Forelimb muscle (tissue), 1 donor: ENCODE measurements at regions not wholly inside any gene's neighbourhood (a gene's known extent, or its start where the extent isn't known, plus 50 kb on each side); places are given as distances from the start of the nearest gene placed in this dataset.

Experiments used
- DNase-seq: peaks from one replicate; pipeline ENCODE4 v3.0.0-alpha.2; 2013; ENCODE audit warnings: low read depth

DNA sequence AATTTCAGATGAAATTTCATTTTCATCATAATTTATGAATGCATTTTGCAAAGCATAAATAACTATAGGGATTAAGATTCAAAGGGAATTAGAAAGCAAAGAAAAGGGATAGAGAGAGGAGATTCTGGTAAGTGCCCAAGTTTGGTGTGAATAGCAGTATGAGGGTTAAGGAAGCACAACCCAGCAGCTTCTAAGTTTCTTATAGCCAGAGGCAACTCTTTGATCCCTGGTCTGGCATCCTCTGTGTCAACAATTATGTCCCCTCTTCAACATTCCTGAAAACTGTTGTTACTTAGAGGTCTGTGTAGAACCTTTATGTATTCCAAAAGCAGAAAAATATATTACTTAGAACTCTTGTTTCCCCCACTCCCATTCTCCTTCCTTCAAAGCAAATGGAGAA lies 171.6 kb upstream of the SATB2 start:
- no peak for DNase-seq

DNA sequence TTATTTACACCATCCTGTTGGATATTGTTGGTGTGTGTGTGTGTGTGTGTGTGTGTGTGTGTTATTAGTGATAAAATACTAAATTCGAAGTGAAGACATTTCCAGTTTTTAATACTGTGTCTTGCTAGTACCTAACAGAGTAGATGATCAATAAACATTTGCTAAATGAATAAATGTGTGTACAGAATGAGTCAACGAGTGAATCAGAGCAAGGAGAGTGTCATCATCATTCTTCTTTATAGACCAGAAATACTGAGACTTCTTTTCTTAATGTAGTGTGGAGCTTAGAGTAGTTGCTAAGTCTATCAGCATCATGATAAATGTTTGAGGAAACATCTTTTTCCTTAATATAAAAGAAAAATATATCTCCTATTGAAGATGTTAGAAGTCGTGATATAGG lies 169.7 kb upstream of the SATB2 start:
- no peak for DNase-seq

DNA sequence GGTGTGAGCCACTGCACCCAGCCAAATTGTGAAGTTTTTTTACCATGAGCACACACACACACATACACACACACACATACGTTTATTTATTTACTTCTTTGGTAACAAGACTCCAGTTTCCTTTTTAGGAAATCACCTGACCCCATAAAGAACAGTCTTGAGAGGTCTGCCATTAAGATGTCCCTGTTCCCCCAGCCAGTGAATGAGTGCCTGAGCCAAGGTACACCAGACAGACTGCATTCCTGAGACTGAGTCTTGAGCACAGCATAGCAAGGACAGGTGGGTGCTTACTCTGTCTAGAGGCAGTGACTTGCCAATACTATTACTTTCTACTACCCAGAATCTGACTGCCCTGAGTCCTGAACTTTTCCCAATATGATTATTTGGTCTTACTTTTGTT lies 167.2 kb upstream of the SATB2 start:
- no peak for DNase-seq

DNA sequence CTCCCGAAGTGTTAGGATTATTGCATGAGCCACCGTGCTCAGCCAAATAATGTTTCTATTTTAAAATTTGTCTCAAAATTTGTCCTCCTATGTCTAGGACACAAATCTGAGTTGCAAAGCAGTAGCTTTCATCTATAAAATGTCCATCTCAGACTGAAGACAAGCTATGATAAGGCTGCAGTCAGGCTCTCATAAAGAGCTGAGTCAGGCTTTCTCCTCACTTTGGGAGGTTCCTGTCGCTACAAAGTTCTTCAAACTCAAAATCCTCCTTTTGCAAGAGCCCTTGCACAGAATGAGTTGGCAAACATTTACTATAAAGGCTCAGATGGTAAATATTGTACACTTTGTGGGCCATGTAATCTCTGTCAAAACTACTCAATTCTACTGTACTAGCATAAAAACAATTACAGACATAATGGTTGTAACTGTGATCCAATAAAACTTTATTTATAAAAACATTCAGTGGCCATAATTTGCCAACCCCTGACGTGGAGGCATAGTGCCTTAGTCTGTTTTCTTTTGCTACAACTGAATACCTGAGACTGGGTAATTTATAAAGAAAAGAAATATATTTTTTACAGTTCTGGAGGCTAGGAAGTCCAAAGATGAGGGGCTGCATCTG lies 154.9 kb upstream of the SATB2 start:
- DNase-seq = no peak

DNA sequence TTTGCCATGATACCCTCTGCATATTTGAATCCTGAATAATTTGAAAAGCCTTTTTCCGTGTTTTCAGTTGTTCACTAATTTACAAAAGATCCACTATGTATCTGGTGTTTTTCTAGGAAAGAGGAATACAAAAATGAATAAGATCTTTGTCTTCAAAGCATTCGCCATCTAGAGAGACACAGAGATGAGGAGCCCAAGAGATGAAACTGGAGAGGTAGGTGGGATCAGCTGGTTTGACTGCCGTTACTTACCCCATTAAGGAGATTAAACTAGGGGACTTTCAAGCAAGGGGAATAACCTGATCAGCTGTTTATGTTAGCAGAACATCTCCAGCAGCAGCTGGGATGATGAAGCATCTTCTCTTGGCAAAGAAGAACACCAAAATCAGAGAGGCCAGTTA lies 150.2 kb upstream of the SATB2 start:
- no peak for DNase-seq

DNA sequence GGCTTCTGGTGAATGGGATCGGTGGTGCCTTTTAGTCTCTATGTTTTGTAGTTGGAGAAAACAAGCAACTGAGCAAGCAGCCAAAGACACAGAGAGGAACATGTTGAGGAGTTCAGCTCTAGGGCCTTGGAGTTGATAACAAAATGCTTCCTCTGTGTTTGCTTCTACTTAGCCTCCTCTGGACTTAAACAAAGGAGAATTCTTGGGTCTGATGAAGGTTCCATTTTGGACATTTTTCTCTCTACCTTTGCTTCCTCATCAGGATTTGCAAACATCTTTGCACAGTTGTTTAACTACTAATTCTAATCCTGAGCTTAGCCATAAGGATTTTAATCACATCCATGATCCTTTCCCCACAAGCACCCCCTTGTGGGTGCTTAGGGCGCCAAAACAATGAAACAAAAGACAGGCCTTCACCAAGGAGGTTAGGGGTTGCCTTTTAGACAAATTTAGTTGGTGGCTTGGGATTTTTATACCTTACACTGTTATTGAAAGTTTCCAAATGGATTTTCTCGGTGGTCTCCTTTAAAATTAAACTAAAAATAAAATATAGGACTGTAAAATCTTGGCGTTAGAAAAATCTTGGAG lies 148.5 kb upstream of the SATB2 start:
- DNase-seq = no peak

DNA sequence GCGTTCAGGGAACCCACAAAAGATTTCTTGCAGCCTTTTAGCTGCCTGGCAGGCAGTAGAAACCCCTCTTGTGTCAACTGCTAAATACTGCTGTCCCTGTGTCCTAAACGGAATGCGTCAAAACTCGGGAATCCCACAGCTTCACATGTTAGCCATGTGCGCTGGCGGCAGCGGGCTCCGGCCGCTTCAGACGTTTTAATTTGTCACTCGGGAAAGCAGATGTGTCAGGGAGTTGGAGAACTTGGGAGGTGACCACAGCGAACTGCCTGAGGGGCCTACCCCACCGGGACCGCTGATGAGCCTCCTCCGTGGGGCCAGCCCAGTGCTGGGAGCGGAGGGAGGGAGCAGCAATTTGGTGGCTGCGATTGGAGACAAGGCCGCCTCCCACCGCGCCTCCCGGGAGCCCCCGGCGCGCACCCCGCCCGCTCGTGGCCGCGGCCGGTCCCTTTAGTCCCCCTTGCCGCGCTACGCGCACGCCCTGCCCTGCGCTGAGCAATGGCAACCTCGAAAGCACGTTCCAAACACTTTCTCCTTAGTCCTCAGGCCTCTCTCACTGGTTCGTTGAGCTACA lies 146.1 kb upstream of the SATB2 start:
- no peak for DNase-seq

DNA sequence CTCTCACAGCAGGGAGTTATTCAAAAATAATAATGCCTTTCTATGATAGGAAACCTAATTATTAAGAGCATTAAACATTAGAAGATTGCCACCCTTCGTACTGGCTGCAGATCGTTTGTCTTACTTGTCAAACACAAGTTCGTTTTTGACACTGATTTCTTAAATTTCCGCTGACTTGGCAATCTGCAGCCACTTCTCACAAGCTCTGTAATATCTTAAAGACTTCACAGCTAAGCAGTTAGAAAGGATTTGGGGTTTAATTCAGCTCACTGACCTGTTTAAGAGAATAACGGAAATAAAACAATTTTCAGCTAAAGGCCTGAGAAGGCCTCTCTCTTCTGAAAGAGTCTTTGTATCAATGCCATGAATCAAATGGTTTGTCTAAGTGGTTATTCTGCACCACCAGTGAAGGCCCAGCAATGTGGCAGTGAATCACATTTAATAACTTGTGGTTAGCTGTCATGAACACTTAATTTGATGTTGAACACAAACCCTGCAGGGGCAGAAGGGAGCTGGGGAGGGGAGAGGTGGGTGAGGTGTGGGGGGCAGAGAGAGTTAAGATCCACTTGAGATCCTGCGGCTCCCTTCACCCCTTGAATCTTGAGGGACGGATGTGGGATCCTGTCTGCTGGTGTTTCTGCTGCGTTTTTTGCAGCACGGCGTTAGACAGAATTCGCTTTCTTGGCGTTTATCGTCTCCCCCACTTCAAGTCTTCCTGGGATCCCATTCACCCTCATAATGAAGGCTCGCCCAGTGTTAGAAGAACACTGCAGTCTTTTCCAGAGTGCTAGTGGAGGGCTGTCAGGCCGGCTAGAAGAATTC lies 145.4 kb upstream of the SATB2 start:
- DNase-seq = no peak

DNA sequence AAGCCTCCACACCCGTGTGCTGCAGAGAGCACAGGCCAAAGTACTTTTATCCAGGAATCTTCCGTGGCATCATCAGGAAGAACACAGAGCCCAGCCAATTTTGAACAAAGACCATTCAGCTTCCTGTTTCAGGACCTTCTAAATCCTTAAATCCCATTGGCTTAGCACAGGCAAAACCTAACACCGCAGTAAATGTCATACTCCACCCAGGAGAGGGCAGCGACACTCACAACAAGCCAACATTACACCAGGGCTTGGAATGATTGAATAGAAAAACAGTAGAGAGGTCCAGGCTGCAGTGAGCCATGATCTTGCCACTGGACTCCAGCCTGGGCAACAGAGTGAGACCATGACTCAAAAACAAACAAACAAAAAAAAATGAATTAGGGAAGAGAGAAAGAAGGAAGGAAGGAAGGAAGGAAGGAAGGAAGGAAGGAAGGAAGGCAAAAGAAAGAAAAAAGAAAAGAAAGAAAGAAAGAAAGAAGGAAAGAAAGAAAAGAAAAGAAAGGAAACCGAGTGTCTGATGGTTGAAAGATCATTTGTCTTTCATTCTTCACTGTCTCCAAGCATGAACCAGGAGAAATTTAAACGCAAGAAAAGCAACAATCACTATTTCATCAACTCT lies 144.6 kb upstream of the SATB2 start:
- no peak for DNase-seq

DNA sequence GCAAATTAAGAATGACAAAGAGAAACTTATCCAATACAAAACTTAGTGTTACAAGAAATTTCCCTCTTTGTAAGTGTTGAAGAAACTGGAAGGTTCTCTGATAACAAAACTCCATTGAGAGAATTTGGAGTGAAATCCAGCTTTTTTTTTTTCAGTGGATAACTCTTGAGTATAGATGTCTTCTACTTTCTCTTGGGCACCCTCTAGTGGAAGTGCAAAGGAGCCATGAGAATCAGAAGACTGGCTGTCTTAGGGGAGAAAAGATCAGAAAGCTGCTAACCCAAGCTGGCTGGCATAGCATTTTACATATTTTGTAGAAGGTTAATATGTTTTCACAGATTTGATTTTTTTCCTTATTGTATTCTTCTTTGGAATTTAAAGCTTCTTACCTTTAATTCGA lies 138.8 kb upstream of the SATB2 start:
- no peak for DNase-seq

DNA sequence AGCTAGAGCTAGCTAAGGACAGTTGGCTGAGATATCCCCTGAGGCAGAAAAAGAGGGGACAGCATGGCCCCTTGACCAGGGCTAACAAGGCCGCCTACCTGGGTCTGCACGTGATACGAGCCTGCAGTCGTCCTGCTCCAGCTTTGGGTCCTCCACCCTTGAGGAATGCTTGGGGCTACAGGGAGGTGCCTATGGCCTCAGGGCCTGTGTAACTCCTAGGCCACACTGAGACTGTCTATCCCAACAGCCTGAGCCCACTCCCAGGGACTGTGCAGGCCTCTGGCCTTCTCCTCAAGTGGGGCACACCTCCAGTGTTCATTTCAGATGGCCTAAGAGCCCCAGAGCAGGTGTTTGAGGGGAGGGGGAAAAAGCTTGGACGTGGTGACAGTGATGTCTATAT lies 136.7 kb upstream of the SATB2 start:
- DNase-seq = no peak

DNA sequence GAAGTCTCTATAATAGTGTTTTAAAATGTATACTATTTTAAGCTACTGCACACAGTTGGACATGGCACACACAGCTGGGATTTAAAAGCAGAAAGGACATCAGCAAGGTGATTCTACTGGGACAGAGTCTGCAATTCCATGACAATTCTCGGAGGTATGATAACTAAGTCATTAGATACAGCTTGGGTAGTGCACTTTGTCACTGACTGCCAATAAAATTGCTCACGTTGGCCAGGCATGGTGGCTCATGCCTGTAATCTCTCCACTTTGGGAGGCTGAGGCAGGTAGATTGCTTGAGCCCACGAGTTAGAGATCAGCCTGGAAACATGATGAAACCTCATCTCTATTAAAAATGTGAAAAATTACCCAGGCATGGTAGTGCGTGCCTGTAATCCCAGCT lies 134.1 kb upstream of the SATB2 start:
- DNase-seq = no peak

DNA sequence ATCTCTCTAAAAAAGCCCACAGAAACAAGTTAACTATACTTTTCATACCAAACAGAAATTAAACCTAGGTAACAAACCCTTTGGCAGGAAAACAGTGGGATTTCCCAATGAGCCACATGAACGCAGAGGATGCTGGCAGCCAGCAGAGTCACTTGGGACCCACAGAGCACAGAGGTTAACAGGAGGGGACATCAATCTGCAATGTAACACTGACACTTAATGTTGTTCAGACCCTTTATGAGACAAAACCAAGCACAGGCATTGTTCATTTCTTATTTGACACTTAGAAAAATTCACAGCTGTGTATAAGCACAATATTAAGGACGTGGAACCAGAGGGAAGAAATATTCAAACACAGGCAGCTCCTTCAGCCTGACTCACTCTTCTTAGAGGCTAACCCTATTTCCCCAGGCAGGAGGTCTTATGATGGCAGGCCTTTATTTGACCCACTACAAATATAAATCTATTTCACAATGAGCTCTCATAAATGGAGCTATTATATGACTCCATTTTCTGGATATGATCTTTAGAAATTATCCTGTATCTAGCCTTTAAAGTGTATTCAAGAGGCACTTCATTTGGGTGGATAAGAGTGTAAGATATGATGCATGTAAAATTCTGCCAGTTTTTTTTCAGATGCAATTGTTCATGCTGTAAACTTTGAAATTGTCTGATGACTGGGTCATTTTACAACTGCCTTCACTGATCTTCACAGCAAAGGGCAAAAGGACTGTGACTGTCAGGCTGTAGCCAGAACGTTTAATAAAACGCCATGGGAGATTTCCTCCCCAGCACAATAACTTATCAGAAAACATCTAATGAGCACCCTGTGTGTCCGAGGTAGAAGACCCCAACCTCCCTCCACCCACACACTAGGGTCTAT lies 132.8 kb upstream of the SATB2 start:
- DNase-seq = no peak

DNA sequence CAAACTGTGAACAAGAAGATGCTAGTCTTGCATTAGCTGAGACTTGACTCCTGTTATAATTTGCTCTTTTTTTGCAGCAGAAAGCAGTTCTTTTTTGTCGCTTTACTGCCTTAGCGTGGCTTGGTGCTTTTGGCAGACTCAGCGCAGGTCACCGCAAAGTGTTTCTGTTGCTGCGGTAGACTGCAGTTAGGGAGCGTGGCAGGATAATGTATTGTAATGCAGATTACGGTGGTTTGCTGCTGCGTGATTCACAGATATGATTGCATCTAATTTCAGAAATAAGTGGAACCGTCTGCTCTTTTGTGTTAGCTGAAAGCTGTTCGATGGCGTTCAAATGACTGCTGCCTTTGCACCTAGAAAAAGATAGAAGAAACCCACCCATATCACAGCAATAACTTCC lies 131.6 kb upstream of the SATB2 start:
- no peak for DNase-seq

DNA sequence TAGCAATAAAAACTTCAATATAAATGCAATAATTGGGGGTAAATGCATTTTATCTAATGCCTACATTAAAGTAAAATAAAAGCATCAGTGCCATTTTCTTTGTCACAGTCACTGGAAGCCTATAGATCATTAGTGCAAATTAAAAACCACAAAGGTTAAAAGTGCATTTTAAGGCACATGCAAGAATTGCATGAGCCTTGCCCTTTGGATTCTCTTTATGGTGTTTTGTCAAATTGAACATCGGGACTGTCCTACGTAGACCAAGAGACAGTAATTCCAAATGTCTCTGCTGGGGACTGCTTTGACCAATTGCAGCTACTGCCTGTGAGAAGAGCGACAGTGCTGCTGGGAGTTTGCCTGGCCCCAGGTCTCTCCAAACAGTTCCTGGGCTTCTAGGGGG lies 130.3 kb upstream of the SATB2 start:
- no peak for DNase-seq

DNA sequence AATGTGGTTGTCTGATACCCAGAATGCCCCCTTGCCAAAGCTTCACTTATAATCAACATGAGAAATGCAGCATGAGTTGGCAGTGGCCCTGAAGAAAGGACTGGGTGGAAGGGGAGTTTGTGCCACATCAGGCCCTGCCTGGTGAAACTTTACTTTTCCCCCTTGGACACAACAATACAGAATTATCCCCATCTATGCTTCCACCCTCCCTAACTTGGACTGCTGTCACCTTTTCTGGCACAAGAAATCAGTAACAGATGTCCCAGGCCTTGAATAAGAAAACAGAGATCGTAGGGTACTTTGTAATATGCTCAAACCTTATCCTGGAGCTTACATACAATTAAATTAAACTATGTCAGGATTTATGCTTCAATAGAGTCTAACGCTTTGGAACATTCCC lies 128.9 kb upstream of the SATB2 start:
- DNase-seq = no peak

DNA sequence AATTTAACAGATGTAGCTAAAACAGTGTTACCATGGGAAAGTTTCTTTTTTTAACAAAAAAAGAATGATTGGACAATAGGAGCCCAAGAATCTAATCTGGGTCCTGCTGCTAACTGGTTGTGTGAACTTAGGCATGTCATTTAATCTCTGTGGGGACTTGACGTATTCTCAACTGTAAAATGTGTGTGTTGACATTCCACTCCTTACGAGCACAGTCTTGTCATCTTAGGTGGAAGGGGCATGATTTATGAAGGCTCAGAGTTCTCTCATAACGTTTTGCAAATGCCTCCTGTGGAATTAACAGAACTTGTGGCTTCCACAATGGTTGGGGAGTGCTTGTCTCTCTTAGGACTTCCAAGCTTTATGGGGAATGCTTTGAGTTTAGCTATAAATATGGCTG lies 125.9 kb upstream of the SATB2 start:
- no peak for DNase-seq

DNA sequence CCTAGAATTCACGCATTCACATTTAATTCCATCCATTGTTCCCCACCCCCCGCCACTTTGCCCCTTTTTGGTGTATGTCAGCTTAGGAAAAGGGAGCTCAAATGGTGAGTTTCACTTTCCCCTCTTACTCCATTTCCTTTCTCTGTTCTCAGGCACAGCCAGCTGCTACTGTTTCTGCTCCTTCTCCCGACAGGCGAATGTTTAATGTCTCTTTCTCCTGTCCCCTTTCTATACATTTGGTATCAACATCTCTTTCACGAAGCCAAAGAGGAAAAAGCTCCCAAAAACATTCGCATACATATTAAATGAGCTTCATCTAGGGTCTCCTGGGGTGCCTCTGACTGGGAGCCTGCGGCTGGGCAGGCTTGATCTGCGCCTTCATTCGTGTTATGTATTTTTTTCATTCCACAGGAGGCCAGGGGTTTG lies 124.2 kb upstream of the SATB2 start:
- DNase-seq = no peak

DNA sequence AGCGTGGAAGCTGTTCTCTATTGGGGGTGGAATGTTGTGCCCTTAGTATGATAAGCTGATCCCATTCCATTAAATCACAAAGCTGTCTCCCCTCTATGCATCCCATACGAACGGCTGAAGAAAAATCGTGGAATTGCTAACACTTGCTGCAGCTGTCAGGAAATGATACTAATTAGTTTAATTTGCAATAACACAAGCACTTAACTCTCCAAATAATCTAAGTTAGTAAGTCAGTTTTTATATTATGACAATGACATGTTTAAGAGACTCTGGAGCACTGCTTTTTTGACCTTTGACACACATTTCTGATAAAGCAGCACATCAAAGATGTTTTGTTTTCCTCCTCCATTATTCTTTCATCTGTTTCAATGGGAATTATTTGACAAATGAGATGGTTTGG lies 123.7 kb upstream of the SATB2 start:
- no peak for DNase-seq

DNA sequence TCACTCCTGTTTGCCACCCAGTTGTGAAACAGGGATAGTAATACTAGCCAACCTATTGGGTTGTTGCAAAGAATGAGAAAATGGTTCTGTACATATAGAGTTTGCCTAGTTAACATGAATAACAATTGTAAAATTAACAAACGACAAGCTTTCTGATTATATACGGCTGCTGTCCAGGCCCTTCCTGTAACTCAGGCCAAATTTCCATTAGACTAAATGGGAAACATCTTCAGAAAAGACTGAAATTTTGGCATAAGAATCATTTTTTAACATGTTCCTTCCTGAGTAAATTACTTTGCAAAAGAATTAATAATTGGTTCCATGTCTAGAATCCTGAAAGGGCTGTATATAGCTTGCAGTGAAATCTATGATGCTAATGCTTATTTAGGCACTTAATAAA lies 117.7 kb upstream of the SATB2 start:
- DNase-seq = no peak

DNA sequence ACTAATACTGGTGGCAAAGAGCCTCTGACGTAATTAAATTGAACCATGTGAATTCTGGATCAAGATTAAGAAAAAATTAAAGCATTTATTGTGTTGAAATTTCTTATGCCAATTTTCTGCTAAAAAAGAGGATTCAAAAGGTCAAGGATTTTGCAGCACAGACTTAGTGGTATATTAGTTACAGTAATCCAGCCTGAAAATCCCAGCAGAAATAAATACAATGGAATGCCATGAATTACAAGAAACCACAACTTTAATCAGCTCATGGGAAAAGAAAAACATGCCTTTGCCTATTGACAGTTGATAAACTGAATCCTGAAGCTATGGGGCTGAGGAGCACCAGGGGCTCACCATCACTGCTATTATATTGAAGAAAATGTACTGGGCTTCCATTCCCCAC lies 114.8 kb upstream of the SATB2 start:
- no peak for DNase-seq

DNA sequence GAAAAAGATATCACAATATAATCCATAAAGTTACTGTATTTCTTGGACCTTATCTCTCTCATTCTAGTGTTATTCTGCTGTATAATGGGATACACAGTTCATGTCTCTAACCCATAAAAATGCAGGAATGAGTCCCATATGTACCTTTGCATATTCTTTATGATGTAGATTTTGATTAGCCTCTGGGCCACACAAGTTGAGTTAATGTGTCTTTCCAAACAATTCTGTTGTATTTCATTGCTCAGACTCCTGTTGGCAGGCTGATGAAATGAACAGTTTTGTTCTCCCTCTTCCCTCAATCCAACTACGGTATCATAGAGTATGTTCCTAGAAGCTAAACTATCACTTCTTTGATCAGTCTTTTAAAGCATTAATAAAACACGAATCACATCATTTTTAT lies 113.2 kb upstream of the SATB2 start:
- no peak for DNase-seq
